IPS DF 19.7 (cell line): ENCODE measurements at regions not wholly inside any gene's neighbourhood (a gene's known extent, or its start where the extent isn't known, plus 50 kb on each side); places are given as distances from the start of the nearest gene placed in this dataset.

Experiments used
- DNase-seq: peaks from one replicate; pipeline ENCODE4 v3.0.0-alpha.2; 2013; ENCODE audit warnings: low read depth, low spot score

- DNase-seq = no peak
Measured at GRCh38 chr1:67991546-67991945, 58.9 kb downstream of the DIRAS3 start.

- no peak for DNase-seq
Measured at GRCh38 chr1:67988066-67988465, 62.4 kb downstream of the DIRAS3 start.

DNA sequence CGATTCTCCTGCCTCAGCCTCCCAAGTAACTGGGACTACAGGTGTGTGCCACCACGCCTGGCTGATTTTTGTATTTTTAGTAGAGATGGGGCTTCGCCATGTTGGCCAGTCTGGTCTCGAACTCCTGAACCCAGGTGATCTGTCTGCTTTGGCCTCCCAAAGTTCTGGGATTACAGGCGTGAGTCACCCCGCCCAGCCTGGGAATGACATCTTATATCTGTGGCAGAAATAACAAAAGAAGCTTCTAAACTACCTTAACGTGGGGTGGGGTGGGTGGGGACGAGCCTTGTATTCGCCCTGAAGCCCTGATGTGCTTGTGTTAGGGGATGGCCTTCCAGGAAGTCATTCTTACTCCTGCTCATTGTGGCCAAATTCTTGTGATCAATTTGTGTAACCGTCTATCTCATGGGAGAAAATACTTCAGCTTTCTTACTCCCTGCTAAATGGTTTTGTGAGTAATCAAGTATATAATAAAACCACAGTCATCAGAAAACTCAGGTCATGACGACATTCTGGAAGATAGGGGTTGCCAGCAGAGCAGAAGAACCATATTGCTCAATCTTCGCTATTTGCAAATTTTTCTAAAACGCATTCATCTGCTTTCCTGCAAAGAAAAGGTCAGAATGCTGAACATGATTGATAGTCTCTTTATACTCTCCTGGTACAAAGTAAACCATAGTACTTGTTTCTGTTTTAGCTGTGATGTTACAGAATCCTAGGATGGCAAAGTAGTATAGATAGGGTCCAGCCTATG, 63.2 kb downstream of the DIRAS3 start:
- no peak for DNase-seq

DNA sequence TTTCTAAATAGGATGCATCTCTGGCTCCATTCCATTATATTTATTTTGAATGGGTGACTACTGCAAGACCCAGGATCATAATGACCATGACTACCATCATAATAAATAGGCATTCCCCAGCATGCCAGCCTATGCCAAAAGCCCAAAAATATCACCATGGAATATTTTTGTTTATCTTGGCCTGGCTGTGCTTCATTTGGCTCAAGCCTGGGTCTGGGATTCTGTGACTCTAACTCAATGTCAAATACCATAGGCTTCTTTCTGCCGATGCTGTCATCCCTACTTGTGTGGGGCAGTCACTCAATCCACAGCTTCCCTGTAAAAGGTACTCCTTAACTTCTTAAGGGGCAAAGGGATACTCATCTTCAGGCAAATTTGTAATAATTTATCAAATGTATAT, 66.6 kb downstream of the DIRAS3 start:
- DNase-seq = no peak

DNA sequence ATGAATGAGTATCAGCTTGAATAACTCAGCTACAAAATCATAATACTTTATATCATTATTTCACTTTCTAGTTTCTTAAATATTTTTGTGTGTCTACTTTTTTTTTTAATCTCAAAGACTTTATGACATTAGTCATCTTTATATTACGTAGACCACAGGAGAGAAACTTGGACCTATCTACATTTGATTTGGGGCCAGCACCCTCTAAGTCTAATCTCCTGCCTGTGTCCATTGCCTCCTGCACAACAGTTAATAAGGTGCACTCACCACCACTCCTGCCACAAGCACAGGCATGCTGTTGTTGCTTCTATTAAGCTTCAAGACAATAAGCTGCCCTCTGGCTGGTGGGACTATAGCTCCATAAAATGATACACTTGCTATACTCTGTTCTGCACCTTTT, 70.4 kb downstream of the DIRAS3 start:
- no peak for DNase-seq

DNA sequence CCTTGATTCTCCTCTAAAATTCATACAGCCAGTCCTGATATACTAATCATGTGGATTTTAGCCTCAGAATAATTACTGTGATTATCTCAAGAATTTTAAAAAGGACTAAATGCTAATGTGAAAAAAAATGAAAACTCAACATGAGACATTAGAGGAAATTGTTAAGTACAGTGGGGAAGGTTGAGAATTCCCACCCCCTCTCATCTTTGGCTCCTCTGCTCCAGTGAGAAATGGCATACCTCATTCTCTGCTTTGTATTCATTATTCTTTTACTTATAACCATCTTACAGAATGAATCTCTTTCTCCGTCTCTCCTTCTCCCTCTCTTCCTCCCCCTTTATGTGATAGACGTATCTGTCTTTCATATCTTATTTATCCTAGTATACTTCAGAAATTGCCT, 70.9 kb downstream of the DIRAS3 start:
- DNase-seq = no peak

- DNase-seq = no peak
Measured at GRCh38 chr1:67978890-67979516, 71.4 kb downstream of the DIRAS3 start.

DNA sequence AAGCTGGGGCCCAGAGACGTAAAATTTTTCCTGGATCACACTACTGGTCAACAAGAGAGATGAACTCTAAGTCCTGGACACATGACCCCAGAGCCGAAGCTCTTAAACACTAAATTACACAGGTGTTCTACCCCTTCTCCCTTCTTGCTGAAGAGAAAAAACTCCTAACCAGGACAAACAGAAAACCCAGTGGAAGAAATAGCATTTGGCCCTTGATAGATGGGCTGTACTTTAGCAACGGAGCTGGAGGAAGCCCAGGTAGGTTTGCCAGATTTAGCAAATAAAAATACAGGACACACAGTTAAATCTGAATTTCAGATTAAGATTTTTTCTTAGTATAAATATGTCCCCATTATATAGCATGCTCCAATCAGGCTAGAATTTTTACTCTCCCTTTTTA, 72.7 kb downstream of the DIRAS3 start:
- DNase-seq = no peak

DNA sequence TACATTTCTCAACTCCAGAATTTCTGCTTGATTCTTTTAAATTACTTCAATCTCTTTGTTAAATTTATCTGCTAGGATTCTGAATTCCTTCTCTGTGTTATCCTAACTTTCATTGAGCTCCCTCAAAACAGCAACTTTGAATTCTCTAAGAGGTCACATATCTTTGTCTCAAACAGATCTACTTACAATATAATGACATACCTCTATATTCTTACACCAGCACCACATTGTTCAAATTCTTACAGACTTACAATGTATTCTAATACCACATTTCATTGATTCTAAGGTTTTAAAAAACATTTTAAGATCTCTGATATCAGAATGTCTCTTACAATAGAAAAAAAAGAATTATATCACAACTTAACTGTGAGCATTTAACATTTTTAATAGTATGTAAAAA, 77.4 kb downstream of the DIRAS3 start:
- no peak for DNase-seq

- DNase-seq = no peak
Measured at GRCh38 chr1:67970088-67970487, 80.3 kb downstream of the DIRAS3 start.

DNA sequence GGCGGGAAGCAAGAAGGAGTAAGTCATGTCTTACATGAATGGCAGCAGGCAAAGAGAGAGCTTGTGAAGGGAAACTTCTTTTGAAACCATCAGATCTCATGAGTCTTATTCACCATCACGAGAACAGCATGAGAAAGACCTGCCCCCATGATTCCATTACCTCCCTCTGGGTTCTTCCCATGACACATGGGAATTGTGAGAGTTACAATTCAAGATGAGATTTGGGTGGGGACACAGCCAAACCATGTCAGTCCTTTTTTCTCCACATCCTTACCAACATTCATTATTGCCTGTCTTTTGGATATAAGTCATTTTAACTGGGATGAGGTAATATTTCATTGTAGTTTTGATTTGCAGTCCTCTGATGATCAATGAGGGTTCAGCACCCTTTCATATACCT, 81.0 kb downstream of the DIRAS3 start:
- no peak for DNase-seq

GRCh38 chr1:67966666-67967009, 83.8 kb downstream of the DIRAS3 start:
- DNase-seq = no peak

DNA sequence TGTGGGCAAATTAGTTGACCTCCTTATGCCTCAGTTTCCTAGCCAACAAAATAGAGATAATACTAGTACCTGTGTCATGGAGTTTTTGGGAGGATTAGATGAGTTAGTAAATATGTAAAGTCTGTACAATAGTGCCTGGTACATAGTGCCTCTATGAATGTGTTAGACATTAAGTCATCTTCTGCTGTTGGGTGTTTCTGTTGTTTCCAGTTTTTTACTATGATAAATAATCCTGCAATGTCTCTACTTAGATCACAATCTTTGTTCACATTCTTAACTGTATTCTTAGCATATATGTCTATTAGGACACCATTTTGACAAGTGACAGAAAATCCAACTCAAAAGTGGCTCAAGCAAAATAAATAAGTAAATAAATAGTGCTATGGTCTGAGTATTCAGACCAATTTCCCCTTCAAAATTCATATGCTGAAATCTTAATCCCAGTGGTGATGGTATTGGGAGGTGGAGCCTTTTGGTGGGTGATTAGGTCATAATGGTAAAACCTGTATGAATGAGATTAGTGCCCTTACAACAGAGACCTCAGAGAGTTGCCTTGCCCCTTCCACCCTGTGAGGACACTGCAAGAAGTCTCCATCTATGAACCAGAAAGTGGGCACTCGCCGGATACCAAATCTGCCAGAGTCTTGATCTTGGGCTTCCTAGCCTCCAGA, 84.3 kb downstream of the DIRAS3 start:
- no peak for DNase-seq

- DNase-seq = no peak
Measured at GRCh38 chr1:67963263-67963662, 87.2 kb downstream of the DIRAS3 start.

- no peak for DNase-seq
Measured at GRCh38 chr1:67960766-67961165, 89.7 kb downstream of the DIRAS3 start.

DNA sequence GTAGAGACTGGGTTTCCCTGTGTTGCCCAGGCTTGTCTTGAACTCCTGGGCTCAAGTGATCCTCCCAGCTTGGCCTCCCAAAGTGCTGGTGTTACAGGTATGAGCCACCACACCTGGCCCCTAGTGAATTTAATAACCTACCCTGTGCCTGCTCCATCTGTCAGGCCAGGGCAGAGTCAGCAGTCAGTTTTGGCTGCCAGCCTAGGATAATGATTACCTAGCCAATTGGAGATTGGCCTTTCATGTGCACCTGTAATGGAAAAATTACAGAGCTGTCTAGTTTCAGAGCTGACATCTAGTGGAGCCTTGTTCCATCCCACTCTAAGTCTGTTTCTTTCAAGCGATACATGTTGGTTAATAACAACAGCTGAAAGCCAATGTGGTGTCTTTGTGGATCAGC, 92.0 kb downstream of the DIRAS3 start:
- no peak for DNase-seq

- no peak for DNase-seq
Measured at GRCh38 chr1:67957066-67957465, 93.4 kb downstream of the DIRAS3 start.

- DNase-seq = no peak
Measured at GRCh38 chr1:67956116-67956515, 94.3 kb downstream of the DIRAS3 start.

GRCh38 chr1:67955591-67955990, 94.8 kb downstream of the DIRAS3 start:
- DNase-seq = no peak

DNA sequence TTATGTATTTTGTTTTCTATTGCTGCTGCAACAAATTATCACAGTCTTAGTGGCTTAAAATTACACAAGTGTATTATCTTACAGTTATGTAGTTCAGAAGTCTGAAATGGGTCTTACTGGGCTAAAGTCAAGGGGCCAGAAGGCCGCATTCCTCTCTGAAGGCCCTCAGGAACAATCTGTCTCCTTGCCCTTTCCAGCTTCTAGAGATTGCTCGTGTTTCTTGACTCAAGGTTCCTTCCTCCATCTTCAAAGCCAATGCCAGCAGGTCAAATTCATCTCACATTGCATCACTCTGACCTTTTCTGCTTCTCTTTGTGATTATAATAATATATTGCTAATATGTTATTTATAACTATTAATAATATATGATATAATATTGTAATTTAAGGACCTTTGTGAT, 97.1 kb downstream of the DIRAS3 start:
- DNase-seq = no peak

- DNase-seq = no peak
Measured at GRCh38 chr1:67952071-67952470, 98.4 kb downstream of the DIRAS3 start.

- DNase-seq = no peak
Measured at GRCh38 chr1:67951014-67951413, 99.4 kb downstream of the DIRAS3 start.
